SK-N-DZ (cell line): ENCODE measurements at regions not wholly inside any gene's neighbourhood (a gene's known extent, or its start where the extent isn't known, plus 50 kb on each side); places are given as distances from the start of the nearest gene placed in this dataset.

Experiments
- DNase-seq: peaks from one replicate; pipeline ENCODE4 v3.0.0-alpha.2; 2015; ENCODE audit warnings: low spot score

GRCh38 chr5:158409507-158409906 is 550.6 kb upstream of the CLINT1 start:
- DNase-seq, result no peak

- DNase-seq, result no peak
These were observed 548.9 kb upstream of the CLINT1 start for GRCh38 chr5:158407824-158408195.

DNA sequence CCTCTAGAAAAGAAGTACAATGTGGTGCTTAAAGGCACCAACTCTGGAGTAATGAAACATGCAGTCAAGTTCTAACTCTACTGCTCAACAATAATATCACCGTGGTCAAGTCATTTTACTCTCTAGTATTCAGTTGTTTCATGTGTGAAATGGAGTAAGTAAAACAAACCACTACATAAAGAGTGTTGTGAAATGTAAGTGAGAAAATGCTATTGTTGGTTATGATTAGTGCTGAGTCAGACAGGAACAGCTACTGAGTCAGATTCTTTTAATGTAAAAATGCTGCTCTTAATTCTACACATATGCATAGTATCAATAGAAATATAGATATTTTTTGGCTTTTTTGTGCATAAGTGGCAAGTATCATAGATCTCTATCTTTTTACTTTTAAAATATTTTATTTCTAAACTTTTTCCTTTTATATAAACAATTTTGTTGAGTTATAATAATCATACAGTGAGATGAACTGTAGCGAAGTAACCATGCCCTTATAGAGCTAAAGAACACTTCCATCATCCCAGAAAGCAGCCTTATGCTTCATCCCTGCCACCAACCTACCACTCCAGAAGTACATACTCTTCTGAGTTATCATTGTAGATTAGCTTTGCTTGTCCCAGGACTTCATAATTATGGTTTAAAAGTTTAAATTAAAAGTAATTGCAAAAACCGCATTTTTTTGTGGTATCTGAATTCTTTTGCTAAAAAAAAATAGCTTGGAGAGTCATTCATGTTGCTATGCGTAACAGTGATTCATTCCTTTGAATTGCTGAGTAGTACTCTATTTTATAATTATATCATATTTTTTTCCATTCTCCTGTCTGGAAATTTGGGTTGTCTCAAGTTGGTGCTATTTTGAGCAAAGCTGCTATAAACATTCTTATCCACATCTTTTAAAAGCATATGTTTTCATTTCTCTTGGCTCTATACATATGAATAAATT is 548.2 kb upstream of the CLINT1 start:
- DNase-seq, result no peak

DNA sequence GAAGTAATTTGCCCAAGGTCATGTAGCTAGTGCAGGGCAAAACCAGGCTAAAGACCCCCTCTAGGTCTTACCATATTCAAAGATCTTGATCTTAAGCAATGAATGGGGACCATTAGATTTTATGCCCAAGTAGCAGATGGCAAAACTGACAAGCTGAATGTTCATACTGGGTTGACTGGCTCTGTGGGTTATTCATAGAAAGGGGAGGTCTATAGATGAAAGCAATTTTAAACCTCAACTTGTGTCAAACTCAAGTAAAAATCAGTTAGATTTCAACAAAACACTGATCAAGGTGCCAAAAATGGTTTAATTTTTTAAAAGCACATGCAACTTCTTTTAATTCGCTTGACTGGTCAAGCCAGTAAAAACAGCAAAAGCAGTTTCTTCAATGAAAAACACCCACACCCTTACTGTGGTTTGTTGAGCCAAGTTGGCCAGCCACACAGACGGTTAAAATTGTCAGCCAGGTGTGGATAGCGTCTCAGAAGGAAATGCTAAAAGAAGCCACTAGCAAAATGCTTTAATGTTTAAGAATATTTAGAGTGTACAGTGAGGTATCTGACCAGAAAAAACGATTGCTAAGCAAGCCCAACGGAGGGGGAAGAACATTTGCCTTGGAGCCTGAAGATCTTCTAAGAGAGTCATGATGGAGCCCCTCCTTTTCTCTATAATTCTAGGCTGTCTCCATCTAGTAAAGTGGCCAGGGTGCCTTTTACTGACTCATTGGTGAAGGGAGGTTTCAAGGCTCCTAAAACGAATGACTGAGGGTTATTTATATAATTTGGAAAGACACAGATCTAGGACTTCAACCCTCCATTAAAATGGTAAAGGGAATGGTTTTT is 539.6 kb upstream of the CLINT1 start:
- DNase-seq, result no peak

- no peak for DNase-seq
These were observed 538.3 kb upstream of the CLINT1 start for GRCh38 chr5:158397278-158397677.

- DNase-seq, result no peak
These were observed 535.2 kb upstream of the CLINT1 start for GRCh38 chr5:158394102-158394501.

- no peak for DNase-seq
These were observed 534.5 kb upstream of the CLINT1 start for GRCh38 chr5:158393457-158393856.

DNA sequence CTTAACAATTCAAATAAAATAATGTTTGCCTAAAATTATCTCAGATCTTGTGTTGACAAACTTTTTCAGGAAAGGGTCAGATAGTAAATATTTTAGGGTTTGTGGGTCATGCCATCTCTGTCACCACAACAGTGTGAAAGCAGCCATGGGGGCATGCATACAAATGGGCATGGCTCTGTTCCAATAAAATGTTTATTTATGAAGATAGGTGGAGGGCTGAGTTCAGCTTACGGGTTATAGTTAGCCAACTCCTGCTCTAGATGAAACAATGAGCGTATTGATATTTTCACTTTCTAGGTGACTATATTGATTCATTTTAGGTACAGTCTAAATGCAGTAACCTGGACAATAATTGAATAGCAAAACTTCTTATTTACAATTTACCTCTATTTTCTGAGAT is 533.8 kb upstream of the CLINT1 start:
- no peak for DNase-seq

GRCh38 chr5:158390577-158390976 is 531.6 kb upstream of the CLINT1 start:
- DNase-seq, result no peak

DNA sequence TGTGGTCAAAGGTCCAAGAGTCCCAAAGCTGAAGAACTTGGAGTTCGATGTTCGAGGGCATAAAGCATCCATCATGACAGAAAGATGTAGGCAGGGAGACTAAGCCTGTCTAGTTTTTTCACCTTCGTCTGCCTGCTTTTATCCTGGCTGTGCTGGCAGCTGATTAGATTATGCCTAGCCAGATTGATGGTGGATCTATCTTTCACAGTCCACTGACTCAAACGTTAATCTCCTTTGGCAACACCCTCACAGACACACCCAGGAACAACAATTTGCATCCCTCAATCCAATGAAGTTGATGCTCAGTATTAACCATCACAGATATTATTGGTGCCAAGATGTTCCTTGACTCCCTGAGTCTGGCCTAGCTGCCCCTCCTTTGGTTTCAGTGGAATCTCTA is 530.8 kb upstream of the CLINT1 start:
- peak; percentile 63 for DNase-seq

- peak; percentile 97 for DNase-seq
These were observed 529.1 kb upstream of the CLINT1 start for GRCh38 chr5:158388021-158388420.

GRCh38 chr5:158387499-158387898 is 528.6 kb upstream of the CLINT1 start:
- peak; percentile 73 for DNase-seq

- DNase-seq, result no peak
These were observed 527.0 kb upstream of the CLINT1 start for GRCh38 chr5:158385982-158386381.

- no peak for DNase-seq
These were observed 525.9 kb upstream of the CLINT1 start for GRCh38 chr5:158384535-158385481.

DNA sequence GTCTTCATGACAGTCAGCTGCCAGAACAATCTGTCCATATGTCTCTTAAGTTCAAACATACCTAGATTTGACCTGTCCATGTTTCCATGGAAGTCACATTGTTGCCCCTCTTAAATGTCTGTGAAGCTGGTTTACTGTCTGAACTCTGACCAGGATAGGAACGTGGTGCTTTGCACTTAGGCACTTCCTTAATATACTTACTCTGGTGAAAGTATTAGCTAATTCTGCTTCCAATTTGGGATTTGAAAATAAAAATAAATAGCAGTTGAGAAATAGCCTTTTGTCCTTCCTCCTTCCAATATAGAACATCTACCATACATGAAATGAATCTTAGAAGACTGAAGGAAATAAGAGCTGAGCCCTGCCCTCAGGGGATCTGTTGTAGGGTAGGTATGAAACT is 524.5 kb upstream of the CLINT1 start:
- DNase-seq, result no peak

- DNase-seq, result no peak
These were observed 523.5 kb upstream of the CLINT1 start for GRCh38 chr5:158382473-158382872.

- no peak for DNase-seq
These were observed 522.7 kb upstream of the CLINT1 start for GRCh38 chr5:158381614-158382160.

DNA sequence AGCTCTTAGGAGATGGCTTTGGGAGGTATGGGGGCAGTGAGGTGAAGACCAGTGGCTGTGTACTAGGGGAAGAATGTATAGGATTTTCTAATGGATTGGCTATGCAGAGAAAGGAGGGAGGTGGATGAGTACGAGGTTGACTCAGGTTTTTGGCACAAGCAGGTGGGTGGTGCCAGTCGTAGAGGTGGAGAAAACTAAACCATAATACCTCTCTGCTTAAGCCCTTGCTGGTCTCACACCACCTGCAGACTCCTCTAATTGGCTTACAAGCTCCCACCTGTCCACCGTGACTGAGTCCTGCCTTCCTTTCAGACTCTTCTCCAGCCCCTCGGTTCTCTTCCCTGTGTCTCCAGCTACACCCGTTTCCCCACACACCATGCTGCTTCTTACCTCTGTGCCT is 521.7 kb upstream of the CLINT1 start:
- DNase-seq, result no peak

GRCh38 chr5:158378931-158379330 is 520.0 kb upstream of the CLINT1 start:
- DNase-seq, result no peak

- DNase-seq, result no peak
These were observed 517.7 kb upstream of the CLINT1 start for GRCh38 chr5:158376679-158377078.

DNA sequence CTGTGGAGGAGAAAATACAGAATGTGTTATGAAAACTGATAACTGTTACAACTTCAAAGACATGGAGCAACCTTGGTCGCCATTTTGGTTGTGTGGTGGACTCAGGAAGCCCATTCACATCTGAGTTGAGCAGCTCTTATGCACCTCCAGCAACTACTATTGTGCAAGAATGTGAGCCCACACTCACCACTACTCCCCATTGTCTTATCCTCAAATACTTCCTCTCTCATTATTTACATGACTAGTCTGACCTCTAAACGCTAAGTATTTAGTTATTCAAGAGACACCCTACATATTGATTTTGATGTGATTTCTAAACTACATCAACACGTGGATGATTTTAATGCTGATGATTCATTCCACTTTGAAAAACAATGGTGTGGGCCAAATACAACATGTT is 516.6 kb upstream of the CLINT1 start:
- DNase-seq, result no peak
